ENCODE measurements at regions not wholly inside any gene's neighbourhood (a gene's known extent, or its start where the extent isn't known, plus 50 kb on each side); places are given as distances from the start of the nearest gene placed in this dataset.

- DNase-seq (ENCODE audit: low read depth) = no peak
These were observed 209.1 kb downstream of the DACT1 start for GRCh38 chr14:58846682-58847465.

GRCh38 chr14:58848365-58848764, 210.6 kb downstream of the DACT1 start:
- no peak for DNase-seq (ENCODE audit: low read depth)

- no peak for DNase-seq (ENCODE audit: low read depth)
These were observed 211.8 kb downstream of the DACT1 start for GRCh38 chr14:58849601-58850000.

- no peak for DNase-seq (ENCODE audit: low read depth)
These were observed 212.2 kb downstream of the DACT1 start for GRCh38 chr14:58850011-58850410.

GRCh38 chr14:58861586-58861985, 223.8 kb downstream of the DACT1 start:
- DNase-seq (ENCODE audit: low read depth) = no peak

GRCh38 chr14:58862416-58863160, 224.8 kb downstream of the DACT1 start:
- no peak for DNase-seq (ENCODE audit: low read depth)

GRCh38 chr14:58863661-58864345, 226.0 kb downstream of the DACT1 start:
- no peak for DNase-seq (ENCODE audit: low read depth)

- no peak for DNase-seq (ENCODE audit: low read depth)
These were observed 227.2 kb downstream of the DACT1 start for GRCh38 chr14:58864751-58865513.

GRCh38 chr14:58865514-58866281, 227.9 kb downstream of the DACT1 start:
- DNase-seq (ENCODE audit: low read depth) = peak; percentile 49

GRCh38 chr14:58866391-58866790, 228.6 kb downstream of the DACT1 start:
- DNase-seq (ENCODE audit: low read depth) = no peak

GRCh38 chr14:58870961-58871360, 233.2 kb downstream of the DACT1 start:
- no peak for DNase-seq (ENCODE audit: low read depth)

GRCh38 chr14:58871573-58871972, 233.8 kb downstream of the DACT1 start:
- no peak for DNase-seq (ENCODE audit: low read depth)

GRCh38 chr14:58872061-58872460, 234.3 kb downstream of the DACT1 start:
- peak; percentile 44 for DNase-seq (ENCODE audit: low read depth)

GRCh38 chr14:58873228-58873953, 235.6 kb downstream of the DACT1 start:
- DNase-seq (ENCODE audit: low read depth) = no peak

- DNase-seq (ENCODE audit: low read depth) = no peak
These were observed 237.9 kb downstream of the DACT1 start for GRCh38 chr14:58875613-58876012.

- DNase-seq (ENCODE audit: low read depth) = peak; percentile 52
These were observed 238.8 kb downstream of the DACT1 start for GRCh38 chr14:58876608-58877007.

GRCh38 chr14:58878439-58879139, 240.8 kb downstream of the DACT1 start:
- DNase-seq (ENCODE audit: low read depth) = no peak

GRCh38 chr14:58881433-58881832, 243.7 kb downstream of the DACT1 start:
- no peak for DNase-seq (ENCODE audit: low read depth)

- DNase-seq (ENCODE audit: low read depth) = peak; percentile 58
These were observed 244.8 kb downstream of the DACT1 start for GRCh38 chr14:58882577-58883018.

- DNase-seq (ENCODE audit: low read depth) = no peak
These were observed 246.7 kb downstream of the DACT1 start for GRCh38 chr14:58884442-58884841.
